ENCODE measurements at regions not wholly inside any gene's neighbourhood (a gene's known extent, or its start where the extent isn't known, plus 50 kb on each side); places are given as distances from the start of the nearest gene placed in this dataset.

- Mint-ChIP-seq H3K9me3 (ENCODE audit: low read depth) (peaks cover 3% of the 10 kb centered on the region), H3K36me3 (ENCODE audit: insufficient read depth) (peaks cover 2% of the 10 kb centered on the region), H3K27me3 (no peaks in the 10 kb centered on the region), H3K27ac (no peak overlapping the region), H3K4me3 (ENCODE audit: low read depth) (no peak overlapping the region), H3K4me1 (ENCODE audit: low read depth) (no peaks in the 10 kb centered on the region)
- no peak for TF ChIP-seq CTCF (IDR thresholded peaks at IDR 0.05; ENCODE audit: unreplicated experiment)
- DNase-seq (ENCODE audit: low spot score, unreplicated experiment), result no peak
Observed at GRCh38 chr7:9983048-9983447, 990.6 kb upstream of the PHF14 start.

- H3K27me3 Mint-ChIP-seq, result no peaks in the 10 kb centered on the region
- DNase-seq (ENCODE audit: low spot score, unreplicated experiment), result no peak
- H3K4me1 Mint-ChIP-seq (ENCODE audit: low read depth), result no peaks in the 10 kb centered on the region
- H3K4me3 Mint-ChIP-seq (ENCODE audit: low read depth), result no peak overlapping the region
- H3K27ac Mint-ChIP-seq, result no peak overlapping the region
- H3K36me3 Mint-ChIP-seq (ENCODE audit: insufficient read depth), result no peaks in the 10 kb centered on the region
- peaks cover 5% of the 10 kb centered on the region for H3K9me3 Mint-ChIP-seq (ENCODE audit: low read depth)
- peak; percentile 11 for TF ChIP-seq CTCF (IDR thresholded peaks at IDR 0.05; ENCODE audit: unreplicated experiment)
Observed at GRCh38 chr7:10015687-10016086, 958.0 kb upstream of the PHF14 start.

- TF ChIP-seq CTCF (IDR thresholded peaks at IDR 0.05; ENCODE audit: unreplicated experiment), result no peak
- Mint-ChIP-seq H3K4me3 (ENCODE audit: low read depth) (no peak overlapping the region), H3K27ac (no peak overlapping the region), H3K27me3 (no peaks in the 10 kb centered on the region), H3K9me3 (ENCODE audit: low read depth) (peaks cover 4% of the 10 kb centered on the region), H3K36me3 (ENCODE audit: insufficient read depth) (no peaks in the 10 kb centered on the region), H3K4me1 (ENCODE audit: low read depth) (peaks cover 2% of the 10 kb centered on the region)
- DNase-seq (ENCODE audit: low spot score, unreplicated experiment), result no peak
Observed at GRCh38 chr7:10022480-10022879, 951.2 kb upstream of the PHF14 start.

GRCh38 chr7:10022957-10023356 lies 950.7 kb upstream of the PHF14 start:
- H3K9me3 Mint-ChIP-seq (ENCODE audit: low read depth), result peaks cover 4% of the 10 kb centered on the region
- peak; percentile 32 for TF ChIP-seq CTCF (IDR thresholded peaks at IDR 0.05; ENCODE audit: unreplicated experiment)
- H3K4me1 Mint-ChIP-seq (ENCODE audit: low read depth), result peaks cover 2% of the 10 kb centered on the region
- H3K27me3 Mint-ChIP-seq, result no peaks in the 10 kb centered on the region
- no peak overlapping the region for H3K4me3 Mint-ChIP-seq (ENCODE audit: low read depth)
- DNase-seq (ENCODE audit: low spot score, unreplicated experiment), result no peak
- no peak overlapping the region for H3K27ac Mint-ChIP-seq
- no peaks in the 10 kb centered on the region for H3K36me3 Mint-ChIP-seq (ENCODE audit: insufficient read depth)

- H3K27me3 Mint-ChIP-seq, result no peaks in the 10 kb centered on the region
- no peak for TF ChIP-seq CTCF (IDR thresholded peaks at IDR 0.05; ENCODE audit: unreplicated experiment)
- no peaks in the 10 kb centered on the region for H3K4me1 Mint-ChIP-seq (ENCODE audit: low read depth)
- no peak overlapping the region for H3K27ac Mint-ChIP-seq
- DNase-seq (ENCODE audit: low spot score, unreplicated experiment), result no peak
- H3K4me3 Mint-ChIP-seq (ENCODE audit: low read depth), result no peak overlapping the region
- H3K9me3 Mint-ChIP-seq (ENCODE audit: low read depth), result no peaks in the 10 kb centered on the region
- no peaks in the 10 kb centered on the region for H3K36me3 Mint-ChIP-seq (ENCODE audit: insufficient read depth)
Observed at GRCh38 chr7:10034843-10035556, 938.7 kb upstream of the PHF14 start.
